NB4 (cell line): ENCODE measurements at regions not wholly inside any gene's neighbourhood (a gene's known extent, or its start where the extent isn't known, plus 50 kb on each side); places are given as distances from the start of the nearest gene placed in this dataset.

Experiments
- CTCF ChIP-seq: IDR thresholded peaks from one replicate; pipeline ENCODE4 v1.5.1; 2012; ENCODE audit warnings: low read depth, low read length
- MAX ChIP-seq: IDR thresholded peaks from 2 replicates; pipeline ENCODE4 v1.6.1; 2011; ENCODE audit warnings: low read depth, low read length
- MYC ChIP-seq: IDR thresholded peaks from 2 replicates; pipeline ENCODE4 v1.6.1; 2011; ENCODE audit warnings: low read depth, low read length
- POLR2A ChIP-seq: IDR thresholded peaks from 2 replicates; pipeline ENCODE4 v1.6.1; 2011; ENCODE audit warnings: mild to moderate bottlenecking; ENCODE audit not compliant: insufficient read length; ENCODE audit errors: extremely low read depth

- TF ChIP-seq CTCF (no peak), MAX (no peak), POLR2A (no peak), MYC (no peak)
Measured at GRCh38 chr13:99064624-99065234, 86.9 kb upstream of the DOCK9 start.
